ENCODE measurements at regions not wholly inside any gene's neighbourhood (a gene's known extent, or its start where the extent isn't known, plus 50 kb on each side); places are given as distances from the start of the nearest gene placed in this dataset.

- TF ChIP-seq CTCF (IDR thresholded peaks at IDR 0.05; ENCODE audit: borderline replicate concordance, extremely low read depth, low read length, poor library complexity, severe bottlenecking) (no peak), EZH2 (IDR thresholded peaks at IDR 0.05; ENCODE audit: borderline replicate concordance, low read depth, low read length, severe bottlenecking) (no peak)
Measured at GRCh38 chr14:86450085-86450484, 920.1 kb downstream of the FLRT2 start.
